Testis (tissue), 2 donors: ENCODE measurements at regions not wholly inside any gene's neighbourhood (a gene's known extent, or its start where the extent isn't known, plus 50 kb on each side); places are given as distances from the start of the nearest gene placed in this dataset.
"Not testable (repeated sequence)": the region's sequence is repeated elsewhere in the genome, so short reads cannot be mapped to it uniquely, and the experiment has no call there.

Experiments
- CTCF ChIP-seq, 3 experiments: fragments of 450-650 bp in 2 of 3; fragments of 200-600 bp in 1 of 3; sonication (generic) in 1 of 3; IDR thresholded peaks; one replicate each; pipeline ENCODE4 v1.5.1; 2016 to 2019; ENCODE audit warnings: antibody characterized with exemption in 3 of 3, mild to moderate bottlenecking in 2 of 3, moderate library complexity in 1 of 3
- POLR2A ChIP-seq: fragments of 450-650 bp; IDR thresholded peaks from one replicate; pipeline ENCODE4 v1.6.1; 2017; ENCODE audit warnings: antibody characterized with exemption, mild to moderate bottlenecking, moderate library complexity

GRCh38 chr1:121019715-121020349 lies 130.3 kb downstream of the PPIAL4A start:
- not testable (repeated sequence) for TF ChIP-seq POLR2A; CTCF (IDR thresholded peaks at IDR 0.05)
